GM12864 (cell line): ENCODE measurements at regions not wholly inside any gene's neighbourhood (a gene's known extent, or its start where the extent isn't known, plus 50 kb on each side); places are given as distances from the start of the nearest gene placed in this dataset.

ENCODE experiments used
- DNase-seq: peaks from one replicate; pipeline ENCODE4 v3.0.0-alpha.2; 2011; ENCODE audit warnings: low read depth
- H3K4me3 ChIP-seq: 2 replicates; pipeline ENCODE4 v1.5.1; 2011; ENCODE audit warnings: mild to moderate bottlenecking, low read depth, low read length, control low read depth
- CTCF ChIP-seq: IDR thresholded peaks from 2 replicates; pipeline ENCODE4 v1.5.1; 2011; ENCODE audit warnings: low read depth, mild to moderate bottlenecking, moderate library complexity, low read length, control low read depth, inconsistent platforms; ENCODE audit errors: missing control alignments

GRCh38 chr15:47409038-47409437 is 308.3 kb upstream of the SEMA6D start:
- no peak overlapping the region for H3K4me3 ChIP-seq
- TF ChIP-seq CTCF: no peak
- no peak for DNase-seq

GRCh38 chr15:47409600-47409999 is 307.7 kb upstream of the SEMA6D start:
- DNase-seq: no peak
- no peak overlapping the region for H3K4me3 ChIP-seq
- no peak for TF ChIP-seq CTCF

- no peak for TF ChIP-seq CTCF
- DNase-seq: no peak
- H3K4me3 ChIP-seq: no peak overlapping the region
These were observed 307.1 kb upstream of the SEMA6D start for GRCh38 chr15:47410247-47410646.

DNA sequence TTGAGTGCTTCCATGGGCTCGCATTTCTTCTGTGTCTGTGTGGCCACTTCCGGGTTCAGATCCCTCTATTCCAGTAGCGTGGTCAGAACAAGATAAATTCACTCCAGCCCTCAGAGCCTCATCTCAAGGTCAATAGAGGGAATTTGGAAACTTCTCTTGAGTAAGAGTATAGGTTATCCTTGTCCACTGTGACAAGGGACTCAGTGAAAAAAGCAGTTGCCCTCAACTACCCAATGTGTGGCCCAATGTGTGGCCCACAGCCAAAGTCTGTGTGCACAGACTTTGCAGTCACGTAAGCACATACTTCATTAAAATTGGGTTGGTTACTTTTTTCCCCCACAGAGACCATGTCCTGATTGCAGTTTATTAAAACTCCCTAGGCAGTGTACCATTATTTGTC is 305.6 kb upstream of the SEMA6D start:
- H3K4me3 ChIP-seq: no peak overlapping the region
- TF ChIP-seq CTCF: no peak
- no peak for DNase-seq

DNA sequence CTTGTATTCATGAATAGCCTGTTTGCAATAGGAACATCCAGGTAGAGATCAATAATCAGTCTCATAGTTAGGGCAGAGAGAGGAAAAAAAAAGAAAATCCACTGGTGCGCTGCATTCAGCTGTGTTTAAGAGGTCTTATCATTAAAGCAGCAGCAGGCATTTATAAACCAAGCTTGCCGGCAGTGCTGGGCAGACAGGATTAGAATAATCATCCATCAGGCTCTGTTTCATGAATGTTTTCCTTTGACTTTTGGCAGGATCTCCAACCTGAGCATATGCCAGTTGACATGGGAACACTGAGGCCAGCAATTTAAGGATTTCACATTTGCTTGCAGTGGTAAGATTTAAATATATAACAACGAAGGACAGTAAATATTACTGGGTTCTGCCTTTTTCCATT is 305.2 kb upstream of the SEMA6D start:
- no peak overlapping the region for H3K4me3 ChIP-seq
- no peak for DNase-seq
- TF ChIP-seq CTCF: no peak

DNA sequence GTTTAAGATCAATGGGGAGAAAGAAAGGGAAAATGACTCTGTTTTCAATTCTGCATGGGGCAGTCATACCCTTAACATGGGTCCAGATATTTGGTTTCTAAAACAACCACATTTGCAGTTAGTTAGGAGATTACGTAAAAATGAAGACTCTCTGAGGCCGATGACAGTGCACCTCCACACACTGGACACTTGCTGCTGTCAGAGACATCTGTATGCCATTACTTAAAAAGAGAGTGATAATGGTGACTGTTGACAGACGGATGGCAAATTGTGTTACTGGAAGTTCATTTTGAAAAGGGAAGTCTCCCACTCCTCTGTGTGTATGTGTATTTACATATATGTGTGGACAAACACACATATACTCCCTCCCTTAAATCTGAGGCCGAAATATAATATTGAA is 304.5 kb upstream of the SEMA6D start:
- TF ChIP-seq CTCF: no peak
- H3K4me3 ChIP-seq: no peak overlapping the region
- no peak for DNase-seq

- H3K4me3 ChIP-seq: no peak overlapping the region
- DNase-seq: no peak
- TF ChIP-seq CTCF: no peak
These were observed 303.1 kb upstream of the SEMA6D start for GRCh38 chr15:47414207-47414606.
